Right ventricle myocardium inferior (tissue), 1 donor: ENCODE measurements at regions not wholly inside any gene's neighbourhood (a gene's known extent, or its start where the extent isn't known, plus 50 kb on each side); places are given as distances from the start of the nearest gene placed in this dataset.
"Not testable (repeated sequence)": the region's sequence is repeated elsewhere in the genome, so short reads cannot be mapped to it uniquely, and the experiment has no call there.

Source experiments
- ATAC-seq: fragments of 200-7000 bp; cut with Tn5 transposase; one replicate; pipeline ENCODE4 v1.9.1; 2020; ENCODE audit warnings: mild to moderate bottlenecking, moderate library complexity
- DNase-seq: peaks from one replicate; pipeline ENCODE4 v3.0.0; 2021; ENCODE audit errors: missing footprints
- intact Hi-C: fragments of 100-400 bp; cut with DNase I; formaldehyde crosslinking; loops from one replicate; pipeline ENCODE4 v1.11.0; 2022
- donor health status: DM: no; HTN: yes; CAD: no; lungs with severe emphysema.

- DNase-seq, result no peak
- no peak for ATAC-seq
- intact Hi-C loops, result no loop called here
Observed at GRCh38 chr13:90612391-90612790, 735.1 kb upstream of the MIR17HG start.

- intact Hi-C loops, result no loop called here
- DNase-seq, result no peak
- no peak for ATAC-seq
Observed at GRCh38 chr13:90613076-90613795, 734.3 kb upstream of the MIR17HG start.

DNA sequence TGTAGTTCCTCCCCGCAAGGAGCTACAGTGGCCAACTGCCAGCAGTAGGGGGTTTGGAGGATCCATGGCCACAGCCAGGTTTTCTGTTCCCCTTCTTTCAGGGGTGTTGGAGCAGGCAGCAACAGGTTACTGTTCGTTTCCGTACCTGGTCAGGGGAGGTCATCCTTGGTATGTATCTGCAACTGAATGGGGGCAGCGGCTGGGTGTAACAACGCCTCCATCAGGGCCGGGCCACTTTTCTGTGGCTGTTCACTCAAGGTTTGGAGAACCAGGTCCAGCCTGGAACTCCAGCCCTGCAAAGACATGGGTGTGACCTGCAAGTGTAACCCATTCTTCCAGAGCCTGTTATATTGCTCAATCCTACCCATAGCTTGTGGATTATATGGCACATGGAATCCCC is 732.3 kb upstream of the MIR17HG start:
- intact Hi-C loops, result no loop called here
- no peak for ATAC-seq
- peak; percentile 58 for DNase-seq

GRCh38 chr13:90615767-90616166 is 731.7 kb upstream of the MIR17HG start:
- ATAC-seq (no peak), DNase-seq (no peak)
- intact Hi-C loops, result no loop called here

- intact Hi-C loops, result no loop called here
- ATAC-seq (no peak), DNase-seq (no peak)
Observed at GRCh38 chr13:90618133-90618532, 729.4 kb upstream of the MIR17HG start.

DNA sequence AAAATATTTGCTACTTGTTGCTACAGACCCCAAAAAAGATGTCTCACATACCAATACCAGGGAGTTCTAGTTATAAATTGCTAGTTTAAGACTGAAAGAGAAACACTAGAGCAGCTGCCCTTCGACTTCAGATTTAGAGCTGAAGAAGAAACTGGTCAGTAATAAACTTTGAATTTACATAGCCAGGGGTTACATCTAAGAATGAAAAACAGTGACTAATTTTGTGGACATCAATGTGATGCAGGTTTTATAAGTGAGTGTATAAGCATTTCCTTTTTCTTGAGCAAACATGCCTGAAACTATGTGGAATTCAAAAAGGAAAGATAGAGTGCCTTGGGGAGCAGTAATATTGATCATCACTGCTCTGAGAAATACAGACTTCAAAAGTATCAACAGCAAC is 724.9 kb upstream of the MIR17HG start:
- no peak for ATAC-seq
- DNase-seq, result no peak
- intact Hi-C loops, result no loop called here

- intact Hi-C loops, result no loop called here
- DNase-seq, result no peak
- no peak for ATAC-seq
Observed at GRCh38 chr13:90623318-90624011, 724.0 kb upstream of the MIR17HG start.

DNA sequence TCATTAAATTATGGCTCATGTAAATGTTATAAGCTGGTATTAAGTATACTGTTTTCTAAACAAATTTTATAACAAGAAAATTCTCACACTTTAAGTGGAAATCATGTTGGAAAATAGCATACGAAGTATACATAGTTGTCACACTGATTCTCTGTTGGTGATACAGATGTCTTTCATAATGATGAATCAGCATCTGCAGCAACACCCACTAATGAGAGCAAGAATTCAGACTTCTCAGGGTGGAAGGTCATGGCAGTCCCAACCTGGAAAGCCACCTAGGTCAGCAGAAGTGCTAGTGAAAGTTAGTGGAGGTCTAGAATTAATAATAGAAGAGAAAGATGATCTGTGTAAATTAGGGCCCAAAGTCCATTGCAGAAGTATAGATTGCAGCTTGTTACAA is 719.7 kb upstream of the MIR17HG start:
- intact Hi-C loops, result no loop called here
- DNase-seq, result no peak
- ATAC-seq, result no peak

DNA sequence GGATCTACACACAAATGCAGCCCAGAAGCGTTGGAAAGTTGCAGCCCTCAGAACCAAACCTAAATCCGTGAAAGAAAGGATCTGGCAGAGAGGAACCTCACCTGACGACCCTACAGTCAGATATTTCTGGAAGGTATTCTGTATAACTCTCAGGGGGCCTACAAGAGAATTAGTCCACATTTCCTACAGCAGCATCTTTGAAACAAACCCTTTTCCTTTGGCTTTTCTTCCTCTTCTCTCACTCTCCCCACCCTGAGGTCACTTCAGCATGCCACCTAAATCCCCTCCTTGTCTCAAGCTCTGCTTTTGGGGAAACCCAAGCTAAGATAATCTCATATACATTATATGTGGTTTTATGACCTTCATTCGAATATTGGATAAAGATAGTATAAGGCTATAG is 719.0 kb upstream of the MIR17HG start:
- DNase-seq, result no peak
- ATAC-seq, result no peak
- intact Hi-C loops, result no loop called here

DNA sequence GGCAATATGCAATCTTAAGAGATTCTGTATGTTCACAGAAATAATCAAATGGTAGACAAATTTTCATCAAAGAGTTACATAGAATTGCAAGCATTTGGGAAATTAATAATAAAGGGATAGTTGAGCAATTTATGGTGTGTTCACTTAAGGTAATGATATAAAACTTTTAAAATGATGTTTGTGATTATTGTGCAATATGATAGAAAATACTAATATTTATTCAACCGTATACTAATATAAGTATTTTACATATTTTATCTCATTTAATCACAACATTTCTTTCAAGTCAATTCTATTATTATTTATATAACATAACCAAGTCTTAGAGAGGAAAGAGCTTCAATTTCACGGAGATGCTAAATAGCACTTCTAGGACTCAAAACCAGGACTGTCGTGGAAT is 716.8 kb upstream of the MIR17HG start:
- DNase-seq (no peak), ATAC-seq (no peak)
- intact Hi-C loops, result no loop called here

GRCh38 chr13:90632184-90632583 is 715.3 kb upstream of the MIR17HG start:
- intact Hi-C loops, result no loop called here
- DNase-seq, result no peak
- ATAC-seq, result no peak

GRCh38 chr13:90633849-90634248 is 713.6 kb upstream of the MIR17HG start:
- DNase-seq, result no peak
- intact Hi-C loops, result no loop called here
- no peak for ATAC-seq

- DNase-seq (no peak), ATAC-seq (no peak)
- intact Hi-C loops, result no loop called here
Observed at GRCh38 chr13:90640976-90641375, 706.5 kb upstream of the MIR17HG start.

DNA sequence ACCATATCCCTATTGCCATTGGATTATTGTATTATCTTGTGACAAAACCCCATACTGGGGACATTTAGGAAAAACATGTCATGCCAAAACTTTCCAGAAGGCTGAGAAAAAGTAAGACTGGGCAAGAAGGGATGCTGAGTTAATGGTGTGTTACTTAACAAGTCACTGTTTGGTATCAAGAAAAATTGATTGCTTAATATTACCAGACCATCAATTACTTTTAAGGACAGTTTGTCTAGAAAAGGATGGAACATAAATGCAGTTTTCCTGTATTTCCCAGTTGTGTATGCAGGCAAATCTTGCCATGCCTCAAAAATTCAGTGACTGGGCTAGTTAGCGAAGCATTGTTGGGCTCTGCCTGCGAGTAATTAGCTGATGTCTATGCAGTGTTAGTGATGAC is 705.6 kb upstream of the MIR17HG start:
- no peak for DNase-seq

GRCh38 chr13:90645582-90645981 is 701.9 kb upstream of the MIR17HG start:
- intact Hi-C loops, result no loop called here
- no peak for ATAC-seq
- no peak for DNase-seq

More for the DNA sequence above, 705.6 kb upstream of the MIR17HG start:
- intact Hi-C loops, result no loop called here
- ATAC-seq, result no peak

GRCh38 chr13:90648497-90648896 is 699.0 kb upstream of the MIR17HG start:
- ATAC-seq, result no peak
- intact Hi-C loops, result no loop called here
- DNase-seq, result no peak

GRCh38 chr13:90652036-90652435 is 695.5 kb upstream of the MIR17HG start:
- DNase-seq (no peak), ATAC-seq (no peak)
- intact Hi-C loops, result no loop called here

DNA sequence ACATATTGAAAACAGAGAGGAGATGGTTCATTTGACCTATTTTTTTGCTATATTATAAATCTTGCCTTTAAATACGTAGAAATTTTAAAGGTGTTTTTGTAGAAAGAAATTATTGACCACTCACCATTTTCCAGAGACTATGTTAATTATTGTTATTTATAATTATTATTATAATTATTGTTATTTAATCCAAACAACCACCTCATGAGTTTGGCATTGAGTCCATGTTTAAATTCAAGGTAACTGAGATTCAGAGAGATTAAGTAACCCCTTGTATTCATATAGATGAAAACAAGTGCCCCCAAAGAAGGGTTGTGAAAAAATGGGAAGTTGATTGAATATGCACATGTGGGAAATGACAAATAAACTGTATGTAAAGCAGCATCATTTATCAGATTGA is 692.5 kb upstream of the MIR17HG start:
- intact Hi-C loops, result no loop called here
- ATAC-seq, result no peak
- DNase-seq, result no peak

- intact Hi-C loops, ATAC-seq, DNase-seq: not testable (repeated sequence)
Observed at GRCh38 chr13:90664200-90664599, 683.3 kb upstream of the MIR17HG start.

- intact Hi-C loops, result no loop called here
- ATAC-seq (no peak), DNase-seq (no peak)
Observed at GRCh38 chr13:90673746-90674145, 673.7 kb upstream of the MIR17HG start.

DNA sequence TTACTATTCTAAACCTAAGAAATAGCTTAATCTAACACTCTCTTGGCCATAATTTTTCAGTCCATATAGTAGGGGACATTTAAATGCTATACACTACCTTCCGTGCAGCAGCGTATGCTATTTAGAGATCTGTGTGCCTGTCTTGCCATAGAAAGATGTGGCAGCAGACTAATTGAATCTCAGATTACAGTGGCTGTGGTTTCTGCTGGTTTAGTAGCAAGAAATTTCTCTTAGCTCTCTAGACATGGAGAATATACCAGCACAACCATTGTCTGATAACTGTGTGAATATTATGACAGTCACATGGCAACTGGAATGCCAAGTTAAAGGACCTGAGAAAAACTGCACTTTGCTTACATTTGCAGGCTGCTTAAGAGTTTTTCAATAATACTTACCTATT is 672.4 kb upstream of the MIR17HG start:
- no peak for ATAC-seq
- intact Hi-C loops, result no loop called here
- DNase-seq, result no peak
